GM19397 (cell line): ENCODE measurements at regions not wholly inside any gene's neighbourhood (a gene's known extent, or its start where the extent isn't known, plus 50 kb on each side); places are given as distances from the start of the nearest gene placed in this dataset.
"Not testable (repeated sequence)": the region's sequence is repeated elsewhere in the genome, so short reads cannot be mapped to it uniquely, and the experiment has no call there.

Experiments
- ATAC-seq: cut with Tn5 transposase; IDR thresholded peaks from one replicate; pipeline ENCODE4 v1.9.1; 2021; ENCODE audit warnings: mild to moderate bottlenecking, moderate library complexity; ENCODE audit not compliant: unreplicated experiment

DNA sequence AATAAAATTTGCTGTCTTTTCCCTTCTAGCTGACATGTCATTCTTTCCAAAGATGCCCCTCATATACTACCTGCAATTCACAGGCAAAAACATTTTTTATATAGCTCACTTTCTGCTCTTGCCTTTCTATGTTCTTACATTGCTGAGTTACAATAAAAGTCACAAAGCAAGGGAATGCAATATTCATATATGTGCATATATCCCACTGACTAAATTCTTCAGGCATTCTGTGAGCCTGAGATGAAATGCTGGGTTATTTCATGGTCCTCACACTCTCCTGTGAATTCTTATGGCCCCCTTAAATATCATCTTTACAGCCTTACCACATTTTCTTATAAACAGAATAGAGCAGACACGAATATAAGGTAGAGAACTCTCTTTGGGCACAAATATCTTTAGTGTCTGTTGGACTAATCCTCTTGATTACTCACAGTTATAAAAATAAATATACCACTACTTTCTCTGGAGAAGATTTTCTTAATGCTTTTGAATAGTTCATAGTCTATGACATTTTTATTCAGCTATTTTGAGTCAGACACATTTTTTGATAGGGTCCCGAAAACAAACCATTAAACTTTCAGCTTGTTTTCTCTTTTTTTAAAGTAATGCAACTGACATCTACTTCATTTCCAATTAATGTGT is 84.1 kb upstream of the H2AZ1 start:
- no peak for ATAC-seq

GRCh38 chr4:100026066-100026465 is 76.0 kb upstream of the H2AZ1 start:
- no peak for ATAC-seq

- no peak for ATAC-seq
Measured at GRCh38 chr4:100023800-100024199, 73.7 kb upstream of the H2AZ1 start.

GRCh38 chr4:100022792-100023222 is 72.7 kb upstream of the H2AZ1 start:
- ATAC-seq: no peak

GRCh38 chr4:100019821-100020220 is 69.7 kb upstream of the H2AZ1 start:
- no peak for ATAC-seq

GRCh38 chr4:100017637-100018310 is 67.7 kb upstream of the H2AZ1 start:
- ATAC-seq: no peak

- no peak for ATAC-seq
Measured at GRCh38 chr4:100016191-100016590, 66.1 kb upstream of the H2AZ1 start.

DNA sequence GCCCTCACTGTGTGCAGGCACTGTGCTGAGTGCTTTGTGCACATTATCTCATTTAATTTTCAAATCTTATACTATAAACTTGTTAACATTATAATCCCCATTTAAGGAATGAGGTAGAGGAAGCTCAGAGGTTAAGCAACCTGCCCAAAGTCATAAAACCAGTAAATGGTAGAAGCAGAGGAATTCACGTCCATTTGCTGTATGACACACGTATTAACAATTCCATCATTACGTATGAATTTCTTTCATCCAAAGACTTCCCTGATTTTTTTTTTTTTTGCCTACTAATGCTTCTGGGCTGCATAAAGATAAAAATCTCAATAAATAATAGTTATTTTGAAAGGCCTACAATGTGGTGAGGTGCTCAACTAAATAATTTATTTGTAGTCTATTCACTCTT is 64.5 kb upstream of the H2AZ1 start:
- no peak for ATAC-seq

GRCh38 chr4:100009490-100009889 is 59.4 kb upstream of the H2AZ1 start:
- no peak for ATAC-seq

GRCh38 chr4:100008048-100008447 is 58.0 kb upstream of the H2AZ1 start:
- no peak for ATAC-seq

- ATAC-seq: not testable (repeated sequence)
Measured at GRCh38 chr4:100006161-100006560, 56.1 kb upstream of the H2AZ1 start.
